ENCODE measurements at regions not wholly inside any gene's neighbourhood (a gene's known extent, or its start where the extent isn't known, plus 50 kb on each side); places are given as distances from the start of the nearest gene placed in this dataset.
"Not testable (repeated sequence)": the region's sequence is repeated elsewhere in the genome, so short reads cannot be mapped to it uniquely, and the experiment has no call there.

GRCh38 chr12:3424796-3425195, 66.2 kb upstream of the PRMT8 start:
- DNase-seq, result not testable (repeated sequence)

- no peak for DNase-seq
Measured at GRCh38 chr12:3427956-3428355, 63.0 kb upstream of the PRMT8 start.

GRCh38 chr12:3428631-3429030, 62.4 kb upstream of the PRMT8 start:
- no peak for DNase-seq

- not testable (repeated sequence) for DNase-seq
Measured at GRCh38 chr12:3429523-3429922, 61.5 kb upstream of the PRMT8 start.

- no peak for DNase-seq
Measured at GRCh38 chr12:3431686-3432085, 59.3 kb upstream of the PRMT8 start.

- no peak for DNase-seq
Measured at GRCh38 chr12:3432176-3432742, 58.7 kb upstream of the PRMT8 start.

GRCh38 chr12:3432868-3433267, 58.1 kb upstream of the PRMT8 start:
- DNase-seq, result no peak

GRCh38 chr12:3436461-3437065, 54.4 kb upstream of the PRMT8 start:
- peak; percentile 16 for DNase-seq

GRCh38 chr12:3437986-3438385, 53.0 kb upstream of the PRMT8 start:
- DNase-seq, result no peak

- DNase-seq, result no peak
Measured at GRCh38 chr12:3438401-3438800, 52.6 kb upstream of the PRMT8 start.
